Epithelial cell of esophagus (primary cell): ENCODE measurements at regions not wholly inside any gene's neighbourhood (a gene's known extent, or its start where the extent isn't known, plus 50 kb on each side); places are given as distances from the start of the nearest gene placed in this dataset.
"Not testable (repeated sequence)": the region's sequence is repeated elsewhere in the genome, so short reads cannot be mapped to it uniquely, and the experiment has no call there.

Experiments
- DNase-seq: peaks from one replicate; pipeline ENCODE4 v3.0.0; 2010; ENCODE audit warnings: low read depth
- H3K4me3 ChIP-seq: 2 replicates; pipeline ENCODE4 v1.5.1; 2011; ENCODE audit warnings: mild to moderate bottlenecking, low read length, control low read depth
- TF ChIP-seq, protein P1 (sequence below): IDR thresholded peaks from 2 replicates; pipeline ENCODE4 v1.5.1; 2011; ENCODE audit warnings: low read depth, mild to moderate bottlenecking, low read length, control low read depth, inconsistent platforms; ENCODE audit not compliant: insufficient read depth; ENCODE audit errors: missing control alignments

DNA sequence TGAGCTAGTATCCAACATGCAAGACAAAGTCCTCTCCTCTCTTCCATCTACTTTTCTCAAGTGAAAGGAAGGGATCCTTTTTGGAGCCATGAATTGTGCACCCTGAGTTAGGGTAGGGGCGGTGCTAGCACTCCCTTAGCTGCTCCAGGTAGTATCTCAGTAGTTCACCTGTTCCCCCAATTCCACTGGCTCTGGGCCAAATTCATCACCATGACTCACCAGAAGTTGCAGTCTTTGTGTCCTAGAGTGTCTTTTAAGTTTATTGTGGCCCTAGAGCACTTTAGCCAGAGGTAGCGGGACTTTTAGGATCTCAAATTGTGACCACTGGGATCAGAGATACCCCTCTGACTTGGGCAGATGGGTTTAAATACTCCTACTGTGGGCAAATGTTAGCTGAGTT is 398.6 kb upstream of the ANO5 start:
- DNase-seq = peak; percentile 15
- no peak overlapping the region for H3K4me3 ChIP-seq
- TF ChIP-seq, protein P1, sequence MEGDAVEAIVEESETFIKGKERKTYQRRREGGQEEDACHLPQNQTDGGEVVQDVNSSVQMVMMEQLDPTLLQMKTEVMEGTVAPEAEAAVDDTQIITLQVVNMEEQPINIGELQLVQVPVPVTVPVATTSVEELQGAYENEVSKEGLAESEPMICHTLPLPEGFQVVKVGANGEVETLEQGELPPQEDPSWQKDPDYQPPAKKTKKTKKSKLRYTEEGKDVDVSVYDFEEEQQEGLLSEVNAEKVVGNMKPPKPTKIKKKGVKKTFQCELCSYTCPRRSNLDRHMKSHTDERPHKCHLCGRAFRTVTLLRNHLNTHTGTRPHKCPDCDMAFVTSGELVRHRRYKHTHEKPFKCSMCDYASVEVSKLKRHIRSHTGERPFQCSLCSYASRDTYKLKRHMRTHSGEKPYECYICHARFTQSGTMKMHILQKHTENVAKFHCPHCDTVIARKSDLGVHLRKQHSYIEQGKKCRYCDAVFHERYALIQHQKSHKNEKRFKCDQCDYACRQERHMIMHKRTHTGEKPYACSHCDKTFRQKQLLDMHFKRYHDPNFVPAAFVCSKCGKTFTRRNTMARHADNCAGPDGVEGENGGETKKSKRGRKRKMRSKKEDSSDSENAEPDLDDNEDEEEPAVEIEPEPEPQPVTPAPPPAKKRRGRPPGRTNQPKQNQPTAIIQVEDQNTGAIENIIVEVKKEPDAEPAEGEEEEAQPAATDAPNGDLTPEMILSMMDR = no peak

DNA sequence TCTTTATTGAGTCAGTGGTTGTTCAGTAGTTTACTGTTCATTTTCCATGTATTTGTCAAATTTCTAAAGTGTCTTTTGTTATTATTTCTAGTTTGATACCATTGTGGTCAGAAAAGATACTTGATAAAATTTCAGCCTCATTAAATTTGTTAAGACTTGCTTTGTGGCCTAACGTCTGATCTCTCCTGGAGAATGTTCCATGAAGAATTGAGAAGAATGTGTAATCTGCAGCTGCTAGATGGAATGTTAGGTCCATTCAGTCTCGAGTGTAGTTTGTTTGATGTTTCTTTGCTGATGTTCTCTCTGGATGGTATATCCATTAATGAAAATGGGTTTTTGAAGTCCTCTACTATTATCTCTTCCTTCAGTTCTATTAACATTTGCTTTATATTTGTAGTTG is 394.7 kb upstream of the ANO5 start:
- DNase-seq = no peak
- H3K4me3 ChIP-seq = no peak overlapping the region

DNA sequence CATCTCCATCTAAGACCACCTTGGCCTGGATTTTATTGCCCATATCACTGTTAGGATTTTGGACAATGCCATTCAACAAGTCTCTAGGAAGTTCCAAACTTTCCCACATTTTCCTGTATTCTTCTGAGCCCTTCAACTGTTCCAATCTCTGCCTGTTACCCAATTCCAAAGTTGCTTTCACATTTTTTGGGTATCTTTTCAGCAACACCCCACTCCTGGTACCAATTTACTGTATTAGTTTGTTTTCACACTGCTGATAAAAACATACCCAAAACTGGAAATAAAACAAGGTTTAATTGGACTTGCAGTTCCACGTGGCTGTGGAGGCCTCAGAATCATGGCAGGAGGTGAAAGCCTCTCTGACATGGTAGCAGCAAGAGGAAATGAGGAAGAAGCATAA is 388.4 kb upstream of the ANO5 start:
- H3K4me3 ChIP-seq, DNase-seq: not testable (repeated sequence)

More for the DNA sequence above, 394.7 kb upstream of the ANO5 start:
- TF ChIP-seq, protein P1 = no peak

DNA sequence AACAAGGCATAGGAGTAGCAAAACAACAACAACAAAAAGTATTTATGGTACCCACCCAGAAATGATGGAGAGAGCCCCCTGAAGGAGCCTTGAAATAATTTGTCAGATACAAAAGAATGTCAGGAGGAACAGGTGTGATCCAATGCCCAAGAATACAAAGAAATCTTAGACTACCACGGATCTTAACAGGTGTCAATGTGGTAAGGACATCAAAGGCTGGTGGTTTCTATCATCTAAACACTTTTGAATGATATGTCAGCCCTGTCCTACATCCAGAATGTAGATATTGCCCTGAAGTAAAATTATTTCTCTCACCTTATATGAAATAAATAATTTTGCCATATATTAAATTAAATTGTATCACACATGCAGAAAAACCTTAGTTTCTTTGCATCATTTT is 386.4 kb upstream of the ANO5 start:
- TF ChIP-seq, protein P1 = no peak
- no peak for DNase-seq
- no peak overlapping the region for H3K4me3 ChIP-seq

DNA sequence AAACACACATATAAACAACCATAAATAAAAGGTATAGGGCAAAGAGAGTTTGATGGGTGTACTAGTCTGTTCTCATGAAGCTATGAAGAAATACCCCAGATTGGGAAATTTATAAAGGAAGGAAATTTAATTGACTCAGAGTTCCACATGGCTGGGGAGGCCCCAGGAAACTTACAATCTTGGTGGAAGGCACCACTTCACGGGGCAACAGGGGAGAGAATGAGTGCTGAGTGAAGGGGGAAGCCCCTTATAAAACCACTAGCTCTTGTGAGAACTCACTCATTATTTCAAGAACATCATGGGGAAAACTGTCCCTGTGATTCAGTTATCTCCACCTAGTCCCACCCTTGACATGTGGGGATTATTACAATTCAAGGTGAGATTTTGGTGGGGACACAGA is 385.9 kb upstream of the ANO5 start:
- no peak for DNase-seq
- TF ChIP-seq, protein P1 = no peak
- H3K4me3 ChIP-seq = no peak overlapping the region

DNA sequence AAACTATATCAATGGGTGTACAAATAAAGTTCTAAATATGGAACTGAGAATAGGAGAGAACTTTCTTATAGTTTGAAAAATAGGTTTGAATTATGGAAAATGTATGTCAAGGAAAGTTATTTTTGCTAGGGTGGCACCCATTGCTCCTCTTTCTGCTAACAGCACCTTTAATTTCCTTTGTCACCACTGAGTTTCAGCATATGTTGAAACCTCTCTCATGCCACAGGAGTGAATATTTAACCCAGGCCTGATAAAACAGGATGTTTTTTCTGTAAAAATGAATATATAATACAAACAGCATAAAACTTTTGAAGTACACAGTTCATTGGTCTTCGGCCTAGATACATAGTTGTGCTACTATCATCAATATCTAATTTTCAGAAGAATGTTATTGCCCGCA is 385.5 kb upstream of the ANO5 start:
- no peak overlapping the region for H3K4me3 ChIP-seq
- DNase-seq = no peak
- TF ChIP-seq, protein P1 = no peak

DNA sequence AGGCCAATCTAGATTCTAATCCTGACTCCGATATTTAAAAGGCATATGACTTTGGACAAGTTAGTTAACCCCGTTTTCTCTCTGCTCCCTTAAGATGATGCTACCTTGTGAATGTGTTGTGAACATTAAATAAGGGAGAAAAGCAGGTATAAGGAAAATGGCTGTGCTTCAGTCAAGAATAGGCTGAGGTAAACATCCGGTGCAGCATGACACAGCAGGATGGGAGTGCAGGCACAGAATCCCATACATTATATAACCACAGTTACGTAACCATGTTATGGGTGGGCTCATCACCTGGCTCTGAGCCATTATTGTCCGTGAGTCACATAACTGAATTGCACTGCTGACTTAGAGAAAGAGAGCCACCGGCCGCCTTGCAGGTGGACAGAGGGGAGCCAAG is 382.2 kb upstream of the ANO5 start:
- H3K4me3 ChIP-seq = no peak overlapping the region
- TF ChIP-seq, protein P1 = no peak
- DNase-seq = peak; percentile 4

DNA sequence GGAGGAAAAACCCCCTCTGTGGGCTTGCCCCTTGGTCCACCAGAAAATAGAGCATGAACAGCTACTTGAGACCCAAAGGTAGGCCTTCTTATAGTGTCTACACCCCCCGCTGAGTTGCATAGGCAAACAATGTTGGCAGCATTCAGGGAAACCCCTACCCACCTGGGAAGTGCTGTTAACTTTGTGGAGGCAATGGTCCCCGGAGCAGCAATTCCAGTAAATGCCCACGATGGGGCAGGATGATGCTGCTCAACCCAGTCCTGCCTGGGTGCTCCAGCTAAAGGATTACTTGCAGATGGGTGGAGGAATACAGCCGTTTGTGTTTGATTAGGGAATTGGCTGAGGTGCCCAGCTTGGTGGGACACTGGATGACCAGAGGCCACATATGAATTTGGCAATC is 381.3 kb upstream of the ANO5 start:
- no peak overlapping the region for H3K4me3 ChIP-seq
- TF ChIP-seq, protein P1 = no peak
- no peak for DNase-seq
